Neuron (in vitro differentiated cells): ENCODE measurements at regions not wholly inside any gene's neighbourhood (a gene's known extent, or its start where the extent isn't known, plus 50 kb on each side); places are given as distances from the start of the nearest gene placed in this dataset.
"Not testable (repeated sequence)": the region's sequence is repeated elsewhere in the genome, so short reads cannot be mapped to it uniquely, and the experiment has no call there.

Experiments used
- H2AFZ ChIP-seq: one replicate; pipeline ENCODE4 v1.6.1; 2013; ENCODE audit warnings: low read depth, mild to moderate bottlenecking, inconsistent platforms, low read length, moderate library complexity
- H3K27me3 ChIP-seq: one replicate; pipeline ENCODE4 v1.6.1; 2013; ENCODE audit warnings: low read length; ENCODE audit not compliant: insufficient read depth
- H3K36me3 ChIP-seq: one replicate; pipeline ENCODE4 v1.6.1; 2013; ENCODE audit warnings: low read length; ENCODE audit not compliant: insufficient read depth
- H3K4me1 ChIP-seq: one replicate; pipeline ENCODE4 v1.6.1; 2013; ENCODE audit warnings: low read length; ENCODE audit not compliant: insufficient read depth
- H3K4me3 ChIP-seq: 2 replicates; pipeline ENCODE4 v1.5.1; 2013; ENCODE audit warnings: mild to moderate bottlenecking, low read length, moderate library complexity
- H3K9me3 ChIP-seq: one replicate; pipeline ENCODE4 v1.6.1; 2013; ENCODE audit warnings: low read length

DNA sequence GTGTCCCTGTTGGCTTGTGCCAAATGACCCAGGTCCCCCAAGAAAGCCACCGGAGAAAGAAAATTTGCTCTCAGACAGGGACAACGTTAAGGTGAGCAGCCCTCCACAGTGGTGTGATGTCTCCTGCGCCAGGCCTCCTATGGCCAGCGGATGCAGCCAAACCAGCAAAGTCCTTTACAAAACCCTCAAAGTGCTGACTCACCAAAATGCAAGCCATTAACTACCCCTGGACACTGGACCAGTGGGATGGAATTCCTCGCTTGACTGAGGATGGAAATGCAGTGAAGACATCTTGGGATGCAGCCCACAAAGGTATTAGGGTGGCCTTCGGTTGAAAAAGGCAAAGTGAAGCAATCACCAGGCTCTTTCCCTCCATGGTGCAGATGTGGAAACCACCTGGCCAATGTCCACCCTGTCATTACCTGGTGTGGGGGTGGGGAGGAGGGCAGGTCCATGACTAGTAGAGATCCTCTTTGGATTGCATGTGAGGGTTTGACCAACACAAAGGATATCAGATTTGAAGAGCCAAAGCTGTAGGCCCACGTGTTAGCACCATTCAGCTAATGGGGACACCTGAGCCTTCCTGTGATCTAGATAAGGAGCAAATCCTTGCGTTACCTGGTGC lies 127.4 kb upstream of the SLC6A11 start:
- H3K36me3 ChIP-seq = no peaks in the 10 kb centered on the region
- H2AFZ ChIP-seq = no peak overlapping the region
- H3K27me3 ChIP-seq = no peaks in the 10 kb centered on the region
- H3K4me1 ChIP-seq = no peaks in the 10 kb centered on the region
- H3K9me3 ChIP-seq = no peaks in the 10 kb centered on the region
- H3K4me3 ChIP-seq = no peak overlapping the region

DNA sequence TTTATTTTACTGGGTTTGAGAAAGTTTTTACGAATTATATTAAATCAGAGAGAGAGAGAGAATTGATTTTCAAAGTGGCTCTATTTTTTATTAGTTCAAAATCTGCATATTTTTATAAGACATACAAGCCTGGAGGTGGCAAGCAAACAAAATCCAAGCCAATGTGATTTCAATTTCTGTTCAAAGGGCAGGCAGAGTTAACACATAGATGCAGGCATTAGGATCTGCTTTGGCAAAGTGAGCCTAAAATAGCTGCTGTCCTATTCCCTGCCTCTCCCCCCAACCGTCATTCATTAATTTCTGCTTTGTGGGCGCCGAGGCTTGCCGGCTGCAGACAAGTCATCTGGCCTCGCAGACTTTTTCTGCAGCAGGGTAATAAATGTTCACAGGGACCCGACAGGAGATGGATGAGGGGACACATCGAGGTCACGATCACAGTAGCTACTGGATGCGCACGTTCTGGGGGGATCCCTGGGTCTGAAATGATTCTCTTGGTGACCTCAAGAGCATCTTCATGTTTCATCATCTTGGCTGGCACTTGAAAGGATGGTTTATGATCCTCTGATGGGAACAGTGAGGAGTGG lies 123.9 kb upstream of the SLC6A11 start:
- Histone ChIP-seq H3K27me3 (no peaks in the 10 kb centered on the region), H3K9me3 (no peaks in the 10 kb centered on the region), H3K36me3 (no peaks in the 10 kb centered on the region), H3K4me3 (no peak overlapping the region), H3K4me1 (no peaks in the 10 kb centered on the region), H2AFZ (no peak overlapping the region)

DNA sequence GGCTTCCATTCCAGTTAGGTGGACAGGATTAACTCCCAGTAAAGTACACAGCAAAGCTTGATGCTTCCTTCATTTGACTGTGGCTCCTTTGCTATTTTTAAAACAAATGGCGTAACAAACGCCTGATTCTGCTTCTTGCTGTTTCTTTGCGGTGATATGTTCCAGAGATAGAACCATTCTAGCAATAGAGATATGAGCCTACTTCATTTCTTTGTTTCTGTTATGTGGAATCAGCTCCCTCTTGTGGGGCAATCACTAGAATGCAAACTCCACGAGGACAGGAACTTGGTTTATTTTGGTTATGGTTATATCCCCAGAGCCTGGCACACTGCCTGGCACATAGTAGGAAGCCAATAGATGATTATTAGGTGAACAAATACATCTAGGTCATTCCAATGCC lies 122.6 kb upstream of the SLC6A11 start:
- Histone ChIP-seq H3K4me1 (no peaks in the 10 kb centered on the region), H3K4me3 (no peak overlapping the region), H3K9me3 (no peaks in the 10 kb centered on the region), H3K27me3 (no peaks in the 10 kb centered on the region), H2AFZ (no peak overlapping the region), H3K36me3 (no peaks in the 10 kb centered on the region)

DNA sequence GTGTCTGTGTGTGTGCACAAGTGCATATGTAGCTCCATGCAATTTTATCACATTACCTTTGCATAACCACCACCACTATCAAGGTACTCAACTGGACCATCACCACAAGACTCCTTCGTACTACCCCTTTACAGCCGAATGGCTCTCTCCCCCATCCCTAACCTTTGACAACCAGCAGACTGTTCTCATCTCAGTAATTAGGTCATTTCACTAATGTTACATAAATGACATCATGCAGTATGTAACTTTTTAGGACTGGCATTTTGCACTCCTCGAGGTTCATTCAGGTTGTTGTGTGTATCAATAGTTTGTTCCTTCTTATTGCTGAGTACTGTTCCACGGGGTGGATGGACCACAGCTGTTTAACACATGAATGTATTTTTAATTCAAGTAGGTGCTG lies 121.8 kb upstream of the SLC6A11 start:
- H3K4me3 ChIP-seq = no peak overlapping the region
- H3K4me1 ChIP-seq = no peaks in the 10 kb centered on the region
- H3K9me3 ChIP-seq = no peaks in the 10 kb centered on the region
- H3K27me3 ChIP-seq = no peaks in the 10 kb centered on the region
- no peak overlapping the region for H2AFZ ChIP-seq
- no peaks in the 10 kb centered on the region for H3K36me3 ChIP-seq

DNA sequence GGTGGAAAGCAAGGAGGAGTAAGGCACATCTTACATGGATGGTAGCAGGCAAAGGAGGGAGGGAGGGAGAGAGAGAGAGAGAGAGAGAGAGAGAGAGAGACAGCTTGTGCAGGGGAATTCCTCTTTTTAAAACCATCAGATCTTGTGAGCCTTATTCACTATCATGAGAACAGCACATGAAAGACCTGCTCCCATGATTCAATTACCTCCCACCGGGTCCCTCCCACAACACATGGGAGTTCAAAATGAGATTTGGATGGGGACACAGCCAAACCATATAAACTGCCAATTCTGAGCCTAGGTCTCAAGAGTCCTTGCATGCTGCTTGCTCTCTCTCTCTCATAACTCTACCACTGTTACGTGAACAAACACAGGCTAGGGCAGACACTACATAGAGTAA lies 120.8 kb upstream of the SLC6A11 start:
- not testable (repeated sequence) for H3K36me3 ChIP-seq, H2AFZ ChIP-seq, H3K4me1 ChIP-seq, H3K4me3 ChIP-seq, H3K27me3 ChIP-seq, H3K9me3 ChIP-seq

DNA sequence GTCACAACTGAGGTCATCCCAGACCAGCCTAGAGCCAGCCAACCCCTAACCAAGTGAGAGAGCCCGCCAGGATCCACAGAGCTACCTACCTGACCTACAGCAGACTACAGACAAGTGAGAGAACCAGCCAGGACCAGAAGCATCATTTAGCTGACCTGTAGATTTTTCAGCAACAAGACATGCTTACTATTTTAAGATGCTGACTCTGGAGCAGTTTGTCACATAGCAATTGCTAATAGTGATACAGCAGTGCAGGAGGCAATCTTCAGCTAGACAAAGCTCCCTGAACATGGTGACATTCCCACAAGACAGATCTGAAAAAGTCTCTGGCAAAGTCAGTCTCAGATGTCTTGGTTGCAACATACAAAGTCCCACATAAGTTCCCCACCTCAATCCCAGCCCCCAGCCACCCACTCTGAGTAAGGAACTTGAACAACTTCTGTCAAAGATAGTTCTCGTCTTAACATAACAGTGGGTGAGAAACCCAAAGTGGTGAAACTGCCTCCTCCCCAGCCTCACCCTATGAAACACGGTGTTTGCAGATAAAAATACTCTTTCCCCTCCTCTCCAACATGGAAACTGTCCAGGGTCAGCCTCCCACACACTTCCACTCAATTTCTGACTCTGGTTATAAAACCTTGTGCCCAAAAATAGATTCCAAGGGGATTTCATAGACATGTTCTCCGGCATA lies 120.3 kb upstream of the SLC6A11 start:
- H3K27me3 ChIP-seq = no peaks in the 10 kb centered on the region
- no peaks in the 10 kb centered on the region for H3K4me1 ChIP-seq
- H3K9me3 ChIP-seq = no peaks in the 10 kb centered on the region

DNA sequence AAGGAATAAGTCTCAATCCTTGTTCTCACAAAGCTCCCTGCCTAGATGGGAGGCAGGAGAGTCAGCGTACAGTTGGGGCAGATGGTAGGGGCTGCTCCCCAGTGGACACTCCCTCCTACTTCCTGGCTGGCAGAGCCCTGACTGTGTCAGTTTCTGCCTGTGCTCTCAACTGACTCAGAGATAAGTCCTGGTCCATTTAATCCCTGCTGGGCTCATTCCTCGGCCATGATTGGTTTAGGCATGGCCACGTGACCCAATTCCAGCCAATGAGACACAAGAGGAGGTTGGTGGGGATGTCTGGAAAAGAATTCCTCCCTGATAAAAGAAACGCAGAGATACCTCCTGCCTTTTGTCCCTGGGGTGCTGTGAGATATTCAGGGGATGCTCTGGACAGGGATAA lies 118.1 kb upstream of the SLC6A11 start:
- no peak overlapping the region for H2AFZ ChIP-seq

More for the DNA sequence above, 120.3 kb upstream of the SLC6A11 start:
- no peak overlapping the region for H2AFZ ChIP-seq
- no peak overlapping the region for H3K4me3 ChIP-seq
- H3K36me3 ChIP-seq = no peaks in the 10 kb centered on the region

DNA sequence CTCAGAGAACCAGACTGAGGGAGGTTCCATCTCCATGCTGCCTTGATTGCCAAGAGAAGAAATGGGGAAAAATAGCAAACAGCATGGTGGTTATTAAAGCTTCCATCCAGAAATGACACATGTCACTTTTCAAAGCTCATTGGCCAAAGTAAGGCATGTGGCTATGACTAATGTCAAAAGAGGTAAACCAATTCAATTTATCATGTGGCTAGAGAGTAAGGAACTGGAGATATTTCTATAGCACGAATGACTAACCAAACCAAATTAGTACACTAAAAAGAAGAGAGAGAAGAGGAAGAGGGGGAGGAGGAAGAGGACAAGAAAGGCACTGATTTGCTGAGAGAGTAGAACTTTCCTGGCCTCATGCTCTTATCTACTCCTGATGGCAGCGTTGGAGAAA lies 115.2 kb upstream of the SLC6A11 start:
- Histone ChIP-seq H3K36me3 (no peaks in the 10 kb centered on the region), H3K4me1 (no peaks in the 10 kb centered on the region), H3K27me3 (peaks cover 11% of the 10 kb centered on the region), H3K4me3 (no peak overlapping the region), H2AFZ (no peak overlapping the region), H3K9me3 (no peaks in the 10 kb centered on the region)

More for the DNA sequence above, 118.1 kb upstream of the SLC6A11 start:
- H3K4me3 ChIP-seq = no peak overlapping the region
- peaks cover 2% of the 10 kb centered on the region for H3K27me3 ChIP-seq
- no peaks in the 10 kb centered on the region for H3K4me1 ChIP-seq
- H3K9me3 ChIP-seq = no peaks in the 10 kb centered on the region
- no peaks in the 10 kb centered on the region for H3K36me3 ChIP-seq

DNA sequence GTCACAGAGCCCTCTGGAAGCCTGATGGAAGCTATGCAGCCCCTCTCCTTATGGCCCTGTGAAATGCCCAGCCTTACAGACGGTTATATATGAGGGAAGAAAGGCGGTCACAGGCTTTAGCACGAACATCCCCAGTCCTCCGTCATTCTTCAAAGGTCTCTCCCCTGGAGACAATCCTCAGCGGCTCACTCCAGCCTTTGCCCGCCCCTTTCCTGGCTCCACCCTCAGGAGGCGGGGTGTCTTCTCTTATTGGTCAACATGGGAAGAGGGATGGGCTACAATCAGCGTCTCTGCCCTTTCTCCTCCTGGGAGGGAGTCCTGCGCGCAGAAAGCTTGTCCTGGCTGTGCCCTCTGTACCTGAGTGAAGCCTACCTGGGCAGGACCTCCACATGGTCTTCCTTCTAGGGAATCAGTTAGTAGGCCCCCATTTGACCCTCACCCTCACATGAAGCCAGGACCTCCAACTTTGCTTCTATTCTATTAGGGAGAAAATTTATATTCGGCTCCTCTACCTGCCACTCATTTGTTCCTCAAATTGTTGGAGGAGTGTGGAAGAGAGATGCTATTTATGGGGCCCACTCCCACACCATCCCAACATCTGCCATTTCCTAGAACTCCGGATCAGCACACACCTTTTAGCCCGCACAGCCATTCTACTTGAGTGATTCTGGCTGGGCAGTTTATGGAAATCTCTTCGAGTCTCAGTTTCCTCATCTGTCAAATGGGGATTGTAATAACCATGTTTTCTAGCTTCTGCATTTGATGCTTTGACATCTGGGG lies 112.9 kb upstream of the SLC6A11 start:
- H3K36me3 ChIP-seq = no peaks in the 10 kb centered on the region
- peaks cover 24% of the 10 kb centered on the region for H3K27me3 ChIP-seq
- no peak overlapping the region for H3K4me3 ChIP-seq
- no peaks in the 10 kb centered on the region for H3K9me3 ChIP-seq
- peaks cover 4% of the 10 kb centered on the region for H3K4me1 ChIP-seq
- H2AFZ ChIP-seq = no peak overlapping the region

DNA sequence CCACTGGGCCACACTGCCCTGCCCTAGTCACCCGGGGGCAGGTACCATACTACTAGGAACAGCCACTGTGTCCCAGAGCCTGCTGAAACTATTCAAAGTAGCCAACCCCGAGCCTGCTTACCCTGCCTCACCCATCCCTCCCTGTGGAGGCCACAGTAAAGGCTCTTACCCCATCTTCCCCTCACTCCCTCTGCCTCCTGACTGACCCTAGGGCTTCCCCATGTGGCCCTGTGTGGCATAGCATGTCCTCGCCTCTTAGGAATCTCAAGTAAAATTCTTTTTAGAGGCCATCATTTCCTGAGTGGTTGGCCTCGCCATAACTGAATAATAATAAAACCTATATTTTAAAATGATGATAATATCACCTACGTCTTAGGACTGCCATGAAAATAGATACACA lies 112.2 kb upstream of the SLC6A11 start:
- Histone ChIP-seq H3K27me3 (peaks cover 31% of the 10 kb centered on the region), H3K4me1 (peaks cover 4% of the 10 kb centered on the region), H3K9me3 (no peaks in the 10 kb centered on the region), H3K4me3 (no peak overlapping the region), H3K36me3 (no peaks in the 10 kb centered on the region), H2AFZ (no peak overlapping the region)

DNA sequence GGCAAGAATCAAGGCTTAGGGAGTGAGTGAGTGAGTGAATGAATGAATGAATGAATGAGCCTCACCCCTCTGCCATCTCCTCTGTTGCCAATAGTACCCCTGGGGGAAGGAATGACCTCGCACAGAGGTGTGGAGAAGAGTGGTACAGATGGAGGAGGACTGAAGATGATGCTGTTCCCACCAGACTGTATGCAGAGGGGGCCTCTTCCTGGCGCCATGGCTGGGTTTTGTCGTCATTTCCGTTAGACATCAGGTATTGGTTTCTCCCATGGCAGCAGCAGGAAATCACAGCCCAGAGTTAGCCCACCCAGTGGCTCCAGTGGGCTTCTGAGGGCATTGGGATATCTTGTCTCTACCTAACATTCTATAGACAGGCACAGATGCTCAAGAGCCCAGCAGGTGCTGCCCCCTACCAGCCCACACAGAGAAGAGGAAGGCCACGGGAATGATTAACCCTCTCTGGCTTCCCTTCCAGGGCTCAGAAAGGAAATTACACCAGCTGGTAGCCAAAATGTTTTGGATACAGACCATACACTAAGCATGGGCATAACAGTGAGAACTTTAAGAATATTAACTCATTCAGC lies 109.8 kb upstream of the SLC6A11 start:
- H2AFZ ChIP-seq = no peak overlapping the region
- no peaks in the 10 kb centered on the region for H3K9me3 ChIP-seq
- no peak overlapping the region for H3K4me3 ChIP-seq
- H3K36me3 ChIP-seq = no peaks in the 10 kb centered on the region
- peaks cover 4% of the 10 kb centered on the region for H3K4me1 ChIP-seq
- H3K27me3 ChIP-seq = peaks cover 50% of the 10 kb centered on the region

DNA sequence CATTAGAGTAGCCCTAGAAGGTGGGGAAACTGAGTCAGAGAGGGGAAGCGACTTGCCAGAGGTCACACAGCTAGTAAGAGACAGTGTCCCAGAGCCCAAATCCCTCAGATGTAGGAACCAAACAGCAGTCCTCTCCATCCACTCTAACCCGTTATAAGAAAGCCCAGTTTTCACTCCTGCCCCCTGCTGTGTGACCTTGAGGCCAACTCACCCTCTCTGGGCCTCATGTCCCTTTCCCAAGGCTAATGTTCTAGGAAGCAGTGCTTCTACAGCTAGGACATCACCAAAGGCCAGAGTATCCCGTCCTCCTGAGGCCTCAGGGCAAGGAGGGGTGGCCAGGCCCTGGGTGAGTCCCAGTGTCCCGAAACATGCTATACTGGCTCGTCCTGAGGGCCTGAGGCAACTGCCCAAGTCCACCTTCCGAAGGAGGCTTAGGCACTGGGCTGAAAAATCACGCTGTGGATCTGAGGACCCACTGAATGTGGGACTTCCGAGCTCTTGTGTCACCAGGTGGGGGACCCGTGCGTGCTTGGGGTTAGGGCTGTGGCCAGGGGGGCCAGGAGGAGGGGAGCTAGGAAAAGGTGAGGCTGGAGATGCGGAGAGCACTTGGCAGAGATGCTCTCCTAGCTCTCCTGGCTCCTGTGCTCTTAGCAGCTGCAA lies 109.2 kb upstream of the SLC6A11 start:
- Histone ChIP-seq H3K36me3 (no peaks in the 10 kb centered on the region), H3K27me3 (peaks cover 48% of the 10 kb centered on the region), H3K4me3 (no peak overlapping the region), H3K4me1 (peaks cover 4% of the 10 kb centered on the region), H2AFZ (no peak overlapping the region), H3K9me3 (no peaks in the 10 kb centered on the region)
